Kidney (tissue), 10 donors: ENCODE measurements at regions not wholly inside any gene's neighbourhood (a gene's known extent, or its start where the extent isn't known, plus 50 kb on each side); places are given as distances from the start of the nearest gene placed in this dataset.
"Not testable (repeated sequence)": the region's sequence is repeated elsewhere in the genome, so short reads cannot be mapped to it uniquely, and the experiment has no call there.

Experiments used
- DNase-seq, 5 donors: peaks; one replicate each; pipeline ENCODE4 v3.0.0-alpha.2; 2013 to 2020
- FAIRE-seq: peaks from 2 replicates; lab custom pipeline; 2012; peaks lifted over from hg19 to GRCh38; lab: Jason Lieb, UNC
- H3K27ac ChIP-seq, 2 donors: one replicate each; pipeline ENCODE4 v1.7.0; 2013; ENCODE audit warnings: low read depth in 2 of 2, low read length in 2 of 2, inconsistent platforms in 1 of 2
- H3K27me3 ChIP-seq: one replicate; pipeline ENCODE4 v1.7.1; 2013; ENCODE audit warnings: low read length, inconsistent platforms; ENCODE audit not compliant: control insufficient read depth, insufficient read depth
- H3K36me3 ChIP-seq, 3 donors: one replicate each; pipeline versions ENCODE4 v1.7.0 to v1.7.1; 2013; ENCODE audit warnings: low read length in 3 of 3, control low read depth in 1 of 3, inconsistent platforms in 1 of 3; ENCODE audit not compliant: insufficient read depth in 3 of 3, control insufficient read depth in 2 of 3
- H3K4me1 ChIP-seq, 3 donors: one replicate each; pipeline versions ENCODE4 v1.7.0 to v1.7.1; 2013; ENCODE audit warnings: low read length in 3 of 3, inconsistent platforms in 1 of 3, low read depth in 1 of 3; ENCODE audit not compliant: control insufficient read depth in 2 of 3, insufficient read depth in 2 of 3
- H3K4me3 ChIP-seq, 3 donors: one replicate each; pipeline versions ENCODE4 v1.7.0 to v1.8.1; 2013; ENCODE audit warnings: low read length in 3 of 3, control low read depth in 1 of 3, inconsistent platforms in 1 of 3
- H3K9ac ChIP-seq, 3 donors: one replicate each; pipeline versions ENCODE4 v1.7.0 to v1.7.1; 2013; ENCODE audit warnings: low read length in 3 of 3, control low read depth in 1 of 3, inconsistent platforms in 1 of 3
- H3K9me3 ChIP-seq, 3 donors: one replicate each; pipeline versions ENCODE4 v1.7.0 to v1.7.1; 2013; ENCODE audit warnings: low read length in 3 of 3, control low read depth in 1 of 3, inconsistent platforms in 1 of 3; ENCODE audit not compliant: control insufficient read depth in 2 of 3, insufficient read depth in 1 of 3
- intact Hi-C: fragments of 100-400 bp; cut with DNase I; formaldehyde crosslinking; loops from one replicate; pipeline ENCODE4 v1.11.1; 2022
- donor health status: control.
- donor health status: control.
- donor health status: DM: yes; HTN: yes; CAD: no.
- donor health status: Normal renal cell carcinoma (clear cell type).

DNA sequence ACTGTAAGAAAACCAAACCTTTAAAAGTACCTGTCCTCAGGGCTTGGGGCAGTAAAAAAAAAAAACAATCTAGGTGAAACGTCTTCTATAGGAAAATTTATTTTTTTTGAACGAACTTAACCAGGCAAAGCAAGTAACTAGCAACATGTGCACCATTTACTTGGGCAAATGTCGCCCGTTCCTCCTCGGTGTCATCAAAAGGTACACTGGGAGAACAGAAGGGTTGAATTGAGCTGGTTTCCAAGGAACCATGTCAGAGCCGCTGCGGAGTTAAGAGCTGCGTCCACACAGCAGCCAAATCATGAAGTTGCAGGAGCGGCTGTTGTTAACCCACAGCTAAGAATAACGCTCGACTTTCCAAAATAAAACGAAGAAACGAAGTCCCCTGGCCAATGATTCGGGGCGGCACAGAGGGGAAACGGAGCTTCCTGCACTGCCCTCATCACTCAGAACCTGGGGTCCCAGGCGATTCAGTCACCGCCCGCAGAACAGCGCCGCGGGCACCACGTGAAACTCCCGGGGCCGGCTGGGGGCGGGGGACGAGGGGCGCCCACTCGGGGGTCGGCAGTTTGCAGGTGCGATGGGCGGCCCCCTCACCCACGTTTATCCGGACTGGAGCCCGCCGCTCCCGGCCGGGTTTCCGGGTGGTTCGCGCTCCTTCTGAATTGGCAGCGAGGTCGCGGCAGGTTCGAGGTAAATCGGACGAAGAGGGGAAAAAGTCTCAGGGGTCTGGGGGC, 53.6 kb upstream of the PLGLB1 start:
- H3K4me1 ChIP-seq, intact Hi-C loops, H3K9me3 ChIP-seq, H3K27me3 ChIP-seq, FAIRE-seq, H3K36me3 ChIP-seq: not testable (repeated sequence)
- peak overlapping the region; percentile 36 to 66 (median 54) for H3K4me3 ChIP-seq
- DNase-seq, result peak; percentile 12 to 81 (median 37)
- peak overlapping the region in 1 of 3 donors; percentile 15 for H3K9ac ChIP-seq
- H3K27ac ChIP-seq, result peak overlapping the region in 1 of 2 donors; percentile 4

DNA sequence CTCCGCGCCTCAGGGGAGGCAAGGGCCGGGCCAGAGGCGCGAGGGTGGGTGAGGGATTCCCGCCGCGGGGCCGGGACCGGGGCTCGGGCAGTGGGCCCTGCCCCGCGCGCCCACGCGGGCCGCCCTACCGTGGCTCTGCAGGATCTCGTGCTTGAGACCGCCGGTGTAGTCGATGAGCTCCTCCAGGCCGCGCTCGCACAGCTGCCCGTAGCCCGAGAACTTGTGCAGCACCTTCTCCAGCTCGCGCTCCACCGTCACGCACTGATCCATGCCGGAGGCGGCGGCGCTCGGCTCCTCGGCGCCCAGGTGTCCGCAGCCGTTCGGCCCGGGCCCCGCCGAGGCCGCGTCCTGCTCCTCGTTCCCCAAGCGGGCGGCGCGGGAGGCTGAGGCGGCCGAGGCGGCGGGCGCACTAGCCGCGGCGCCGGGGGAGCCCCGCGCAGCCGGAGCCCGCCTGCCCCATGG, 54.2 kb upstream of the PLGLB1 start:
- FAIRE-seq, intact Hi-C loops, H3K4me1 ChIP-seq, H3K9ac ChIP-seq, H3K9me3 ChIP-seq, H3K27me3 ChIP-seq, H3K36me3 ChIP-seq: not testable (repeated sequence)
- peak overlapping the region in 2 of 3 donors; percentile 30 to 66 for H3K4me3 ChIP-seq
- peak; percentile 43 to 88 (median 62) for DNase-seq
- peak overlapping the region in 1 of 2 donors; percentile 72 for H3K27ac ChIP-seq

DNA sequence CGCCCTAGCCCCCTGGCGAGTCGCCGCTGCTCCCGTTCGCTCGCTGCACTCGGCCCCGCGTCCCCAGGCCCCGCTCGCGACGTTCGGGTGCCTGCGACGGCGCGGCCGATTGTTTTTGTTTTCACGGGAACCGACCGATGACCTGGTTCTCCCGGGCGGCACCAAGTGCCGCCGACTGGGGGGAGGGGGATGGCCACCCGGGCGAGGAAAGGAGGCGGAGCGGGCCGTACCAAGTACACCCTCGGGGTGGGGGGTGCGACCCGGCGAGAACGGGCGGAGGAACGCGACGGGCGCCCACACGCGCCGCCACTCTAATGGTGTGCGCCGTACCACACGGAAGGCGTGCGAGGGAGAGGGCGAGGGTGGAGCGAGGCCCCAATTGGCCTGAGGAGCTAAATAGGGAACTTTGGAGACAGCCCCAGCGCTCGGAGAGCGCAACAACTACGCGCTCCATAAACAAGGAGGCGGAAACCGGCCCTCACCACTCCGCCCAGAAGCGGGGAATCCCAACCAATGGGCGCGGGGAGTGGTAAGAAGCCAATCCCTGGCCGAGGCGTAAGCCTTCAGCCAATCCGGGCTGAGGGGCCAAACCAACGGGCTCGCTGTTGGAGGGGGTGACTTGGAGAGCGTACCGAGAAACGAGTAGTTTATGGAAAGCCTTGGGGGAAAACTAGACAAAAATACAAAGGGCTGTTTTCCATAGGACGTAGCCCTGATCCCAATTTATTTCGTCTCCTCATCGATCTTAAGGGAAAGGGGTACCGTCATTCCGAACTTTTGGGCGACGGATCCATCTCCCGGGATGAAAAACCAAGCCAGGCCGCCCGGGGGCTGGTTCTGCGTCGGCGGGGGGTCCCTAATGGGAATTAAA, 54.8 kb upstream of the PLGLB1 start:
- H3K36me3 ChIP-seq, H3K9me3 ChIP-seq, H3K4me1 ChIP-seq, intact Hi-C loops, H3K27me3 ChIP-seq: not testable (repeated sequence)
- Histone ChIP-seq H3K4me3 (peak overlapping the region; percentile 60 to 80 (median 76)), H3K27ac (peak overlapping the region; percentile 83 to 89), H3K9ac (peak overlapping the region in 1 of 3 donors; percentile 78)
- DNase-seq (peak; percentile 91 to 97 (median 93)), FAIRE-seq (peak; percentile 71)

DNA sequence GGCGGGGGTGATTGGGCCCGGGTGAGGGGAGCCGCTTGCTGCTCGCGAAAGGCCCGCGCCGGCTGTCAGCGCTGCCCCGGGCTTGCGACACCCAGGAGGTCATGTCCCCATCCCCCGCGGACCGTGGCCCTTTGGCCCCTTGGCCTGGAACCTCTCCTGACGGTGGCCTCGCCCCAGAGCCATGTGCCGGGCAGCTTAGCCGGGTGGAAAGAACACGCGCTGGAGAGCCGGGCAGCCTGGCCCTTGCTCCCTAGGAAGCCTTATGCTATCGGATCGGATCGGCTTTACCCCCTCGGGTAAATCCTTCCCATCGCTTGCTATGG, 55.4 kb upstream of the PLGLB1 start:
- H3K9me3 ChIP-seq, intact Hi-C loops, H3K36me3 ChIP-seq, H3K4me1 ChIP-seq, H3K27me3 ChIP-seq, H3K9ac ChIP-seq, DNase-seq, FAIRE-seq: not testable (repeated sequence)
- H3K27ac ChIP-seq, result peak overlapping the region; percentile 83 to 89
- peak overlapping the region in 1 of 3 donors; percentile 60 for H3K4me3 ChIP-seq

DNA sequence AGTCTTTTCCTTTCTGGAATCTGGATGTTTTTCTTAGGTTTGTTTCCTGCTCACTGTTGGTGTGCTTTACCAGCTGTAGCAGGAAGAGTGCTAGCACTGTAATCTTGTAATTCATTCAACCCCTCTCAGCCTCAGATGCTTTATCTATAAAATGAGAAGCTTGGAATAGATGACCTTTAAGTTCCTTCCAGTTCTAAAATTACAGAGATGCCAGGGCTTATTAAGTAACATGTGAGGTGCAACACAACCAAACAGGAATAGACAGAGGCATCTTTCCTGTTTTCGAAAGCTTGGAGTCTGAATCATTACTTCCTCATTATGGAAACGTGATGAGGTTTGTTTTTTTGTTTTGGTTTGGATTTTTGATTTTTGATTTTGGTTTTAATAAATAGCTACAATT, 60.1 kb upstream of the PLGLB1 start:
- H3K27me3 ChIP-seq, H3K4me3 ChIP-seq, H3K9ac ChIP-seq, H3K4me1 ChIP-seq, intact Hi-C loops, H3K36me3 ChIP-seq, H3K27ac ChIP-seq, FAIRE-seq, DNase-seq, H3K9me3 ChIP-seq: not testable (repeated sequence)

DNA sequence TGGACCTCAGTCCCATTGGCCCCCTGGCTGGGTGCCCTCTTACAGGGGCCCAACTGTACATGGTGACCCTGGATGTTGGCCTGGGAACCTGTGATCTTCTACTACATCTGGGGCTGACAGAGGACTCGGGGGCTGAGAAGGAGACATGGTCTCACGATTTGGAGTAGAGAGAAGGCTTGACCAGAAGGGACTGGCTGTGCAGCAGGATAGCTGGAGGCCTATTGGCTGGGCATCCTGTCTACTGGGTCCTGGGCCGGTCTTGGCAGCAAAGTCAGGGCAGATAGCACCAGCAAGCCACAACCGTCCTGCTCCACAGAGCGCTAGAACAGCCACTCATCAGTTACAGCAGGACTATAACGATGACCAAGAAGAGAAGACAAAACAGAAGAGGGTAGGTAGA, 66.4 kb upstream of the PLGLB1 start:
- H3K27ac ChIP-seq, H3K36me3 ChIP-seq, FAIRE-seq, H3K4me1 ChIP-seq, H3K27me3 ChIP-seq, H3K9me3 ChIP-seq, H3K9ac ChIP-seq, DNase-seq, H3K4me3 ChIP-seq, intact Hi-C loops: not testable (repeated sequence)

DNA sequence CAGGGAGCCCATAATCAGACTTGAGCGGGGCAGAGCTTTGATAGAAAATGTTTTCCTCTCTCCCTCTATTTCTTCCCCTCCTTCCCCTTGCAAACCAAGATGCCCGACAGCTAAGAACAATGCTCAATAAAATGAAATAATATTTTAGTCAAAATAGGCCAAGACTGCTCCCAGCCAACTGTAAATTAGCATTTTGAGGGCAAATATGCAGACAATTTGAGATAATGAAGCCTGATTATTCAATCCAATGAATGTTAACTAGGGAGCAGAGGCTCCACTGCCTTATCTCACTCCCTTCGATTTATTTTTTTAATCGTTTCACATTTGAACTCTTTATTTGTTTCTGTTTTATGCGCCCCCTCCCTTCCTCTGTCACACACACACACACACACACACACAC, 67.8 kb upstream of the PLGLB1 start:
- H3K36me3 ChIP-seq, H3K27me3 ChIP-seq, H3K4me1 ChIP-seq, H3K27ac ChIP-seq, DNase-seq, H3K9me3 ChIP-seq, FAIRE-seq, H3K9ac ChIP-seq, H3K4me3 ChIP-seq, intact Hi-C loops: not testable (repeated sequence)

DNA sequence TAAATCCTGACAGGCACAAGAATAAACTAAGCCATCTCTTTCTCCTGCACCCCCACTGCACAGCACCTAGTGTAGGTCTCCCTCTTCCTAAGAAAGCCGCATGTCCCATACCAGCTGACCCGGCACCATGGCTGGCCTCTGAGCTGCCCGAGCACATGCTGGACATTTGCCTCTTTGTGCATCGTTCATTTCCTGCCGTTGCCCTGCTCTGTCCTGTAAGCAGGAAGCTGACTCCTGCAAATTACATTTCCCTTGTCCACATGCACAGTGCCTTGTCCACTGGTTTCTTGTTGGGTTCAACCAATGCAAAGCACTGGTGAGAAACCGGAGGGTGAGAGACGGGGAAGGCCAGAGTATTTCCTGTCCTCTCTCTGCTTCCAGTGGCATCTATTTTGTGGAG, 71.6 kb upstream of the PLGLB1 start:
- H3K9me3 ChIP-seq, H3K4me1 ChIP-seq, H3K9ac ChIP-seq, intact Hi-C loops, H3K27me3 ChIP-seq, FAIRE-seq, H3K27ac ChIP-seq, H3K36me3 ChIP-seq, DNase-seq, H3K4me3 ChIP-seq: not testable (repeated sequence)
